ENCODE measurements at regions not wholly inside any gene's neighbourhood (a gene's known extent, or its start where the extent isn't known, plus 50 kb on each side); places are given as distances from the start of the nearest gene placed in this dataset.

- no peak overlapping the region for H3K9ac ChIP-seq (ENCODE audit: low read length)
Observed at GRCh38 chr4:123934096-123934495, 537.5 kb downstream of the SPRY1 start.

GRCh38 chr4:123936621-123937043 lies 540.0 kb downstream of the SPRY1 start:
- Histone ChIP-seq H2AFZ (ENCODE audit: low read depth, low read length) (no peak overlapping the region), H3K9me3 (ENCODE audit: low read length) (no peaks in the 10 kb centered on the region), H3K27me3 (ENCODE audit: insufficient read depth, low read depth, low read length) (no peaks in the 10 kb centered on the region), H3K79me2 (replicated peaks; ENCODE audit: insufficient read depth, low read length) (no peaks in the 10 kb centered on the region), H3K27ac (ENCODE audit: low read length) (no peak overlapping the region), H3K4me3 (ENCODE audit: low read length) (no peak overlapping the region), H3K36me3 (ENCODE audit: insufficient read depth, low read length) (no peaks in the 10 kb centered on the region), H3K9ac (ENCODE audit: low read length) (no peak overlapping the region), H3F3A (ENCODE audit: insufficient read depth, low read length, poor library complexity, severe bottlenecking) (no peaks in the 10 kb centered on the region), H3K9me2 (ENCODE audit: insufficient read depth, low read length) (no peaks in the 10 kb centered on the region), H4K20me1 (ENCODE audit: insufficient read depth) (no peaks in the 10 kb centered on the region), H3K4me2 (ENCODE audit: low read length) (no peak overlapping the region)
- TF ChIP-seq POLR2AphosphoS5 (IDR thresholded peaks at IDR 0.05) (no peak), TAF1 (IDR thresholded peaks at IDR 0.05; ENCODE audit: low read depth) (no peak), CTCF (IDR thresholded peaks at IDR 0.05; ENCODE audit: poor library complexity, severe bottlenecking) (no peak), MXI1 (conservative IDR thresholded peaks at IDR 0.05; ENCODE audit: poor library complexity, severe bottlenecking) (no peak), SMC3 (conservative IDR thresholded peaks at IDR 0.05; ENCODE audit: poor library complexity) (no peak), RAD21 (conservative IDR thresholded peaks at IDR 0.05) (no peak), REST (IDR thresholded peaks at IDR 0.05; ENCODE audit: borderline replicate concordance) (no peak)

More at GRCh38 chr4:123934096-123934495, 537.5 kb downstream of the SPRY1 start:
- Histone ChIP-seq H4K20me1 (ENCODE audit: insufficient read depth) (no peaks in the 10 kb centered on the region), H2AFZ (ENCODE audit: low read depth, low read length) (no peak overlapping the region), H3F3A (ENCODE audit: insufficient read depth, low read length, poor library complexity, severe bottlenecking) (no peaks in the 10 kb centered on the region), H3K9me3 (ENCODE audit: low read length) (no peaks in the 10 kb centered on the region), H3K9me2 (ENCODE audit: insufficient read depth, low read length) (no peaks in the 10 kb centered on the region), H3K79me2 (replicated peaks; ENCODE audit: insufficient read depth, low read length) (no peaks in the 10 kb centered on the region), H3K4me3 (ENCODE audit: low read length) (no peak overlapping the region), H3K36me3 (ENCODE audit: insufficient read depth, low read length) (no peaks in the 10 kb centered on the region), H3K27me3 (ENCODE audit: insufficient read depth, low read depth, low read length) (no peaks in the 10 kb centered on the region), H3K27ac (ENCODE audit: low read length) (no peak overlapping the region), H3K4me2 (ENCODE audit: low read length) (no peak overlapping the region)
- TF ChIP-seq EZH2 (IDR thresholded peaks at IDR 0.05; ENCODE audit: borderline replicate concordance, insufficient read depth, low read length, poor library complexity, severe bottlenecking) (no peak), CTCF (IDR thresholded peaks at IDR 0.05; ENCODE audit: poor library complexity, severe bottlenecking) (no peak), REST (IDR thresholded peaks at IDR 0.05; ENCODE audit: borderline replicate concordance) (no peak), MXI1 (conservative IDR thresholded peaks at IDR 0.05; ENCODE audit: poor library complexity, severe bottlenecking) (no peak), EP300 (conservative IDR thresholded peaks at IDR 0.05; ENCODE audit: poor library complexity, severe bottlenecking) (no peak), RAD21 (conservative IDR thresholded peaks at IDR 0.05) (no peak), POLR2AphosphoS5 (IDR thresholded peaks at IDR 0.05) (no peak), TAF1 (IDR thresholded peaks at IDR 0.05; ENCODE audit: low read depth) (no peak), SMC3 (conservative IDR thresholded peaks at IDR 0.05; ENCODE audit: poor library complexity) (no peak)

Measured in neural cell (in vitro differentiated cells).